Activated T-cell treated with anti-CD3 and anti-CD28 coated beads, Interleukin-2, amount 50 U/mL, for 48 hours (primary cell): ENCODE measurements at regions not wholly inside any gene's neighbourhood (a gene's known extent, or its start where the extent isn't known, plus 50 kb on each side); places are given as distances from the start of the nearest gene placed in this dataset.
"Not testable (repeated sequence)": the region's sequence is repeated elsewhere in the genome, so short reads cannot be mapped to it uniquely, and the experiment has no call there.

Experiments used
- DNase-seq, 2 experiments: peaks; one replicate each; pipeline ENCODE4 v3.0.0-alpha.2; 2020

DNA sequence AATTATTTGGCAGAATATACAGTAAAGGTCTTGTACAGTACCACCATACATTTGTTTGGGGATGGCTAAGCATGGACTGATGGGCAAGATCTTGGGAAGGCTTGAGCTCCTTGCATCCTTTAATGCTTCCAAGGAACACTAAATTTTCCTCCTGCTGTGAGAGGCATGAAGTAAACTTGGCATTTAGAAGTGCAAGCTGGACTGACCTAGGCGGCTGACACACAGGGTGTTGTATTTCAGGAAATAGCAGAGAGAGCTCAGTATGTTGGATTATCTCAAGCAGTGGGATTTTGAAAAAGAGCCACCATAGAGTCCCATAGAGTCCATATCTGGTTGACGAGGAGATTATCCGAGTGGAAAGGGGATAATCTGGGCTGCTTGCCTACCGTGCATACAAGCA, 2137.1 kb downstream of the TP53TG3F start:
- DNase-seq: no peak

GRCh38 chr16:35598696-35599332, 2139.4 kb downstream of the TP53TG3F start:
- DNase-seq: no peak

DNA sequence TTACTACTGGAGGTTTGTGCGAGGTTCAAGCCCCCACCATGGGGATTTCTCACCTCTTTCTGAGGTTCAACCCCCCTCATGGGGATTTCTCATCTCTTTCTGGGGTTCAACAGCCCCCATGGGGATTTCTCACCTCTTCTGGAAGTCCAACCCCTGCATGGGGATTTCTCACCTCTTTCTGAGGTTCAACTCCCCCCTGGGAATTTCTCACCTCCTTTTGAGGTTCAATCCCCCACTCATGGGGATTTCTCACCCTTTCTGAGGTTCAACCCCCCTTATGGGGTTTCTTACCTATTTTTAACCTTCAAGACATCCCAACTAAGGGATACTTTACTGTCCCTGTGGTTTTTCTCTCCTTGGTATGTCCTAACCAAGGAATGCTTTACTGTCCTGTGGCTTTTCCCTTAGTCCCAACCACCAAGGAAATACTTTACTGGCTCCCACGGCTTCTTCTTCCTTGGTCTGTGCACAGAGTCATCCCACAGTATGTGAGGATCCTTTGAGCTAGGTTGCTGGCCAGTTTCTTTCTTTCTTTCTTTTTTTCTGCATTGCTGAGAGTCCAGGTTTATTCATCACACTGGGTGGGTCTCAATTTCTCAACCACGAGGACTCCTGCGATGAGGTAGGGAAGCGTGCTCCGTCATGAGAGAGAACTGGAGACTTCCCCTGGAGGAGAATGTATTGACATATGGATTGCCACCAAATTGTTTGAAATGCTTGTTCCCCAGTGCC, 2140.2 kb downstream of the TP53TG3F start:
- DNase-seq: no peak

- DNase-seq: not testable (repeated sequence)
These were observed 2140.7 kb downstream of the TP53TG3F start for GRCh38 chr16:35600161-35600555.

DNA sequence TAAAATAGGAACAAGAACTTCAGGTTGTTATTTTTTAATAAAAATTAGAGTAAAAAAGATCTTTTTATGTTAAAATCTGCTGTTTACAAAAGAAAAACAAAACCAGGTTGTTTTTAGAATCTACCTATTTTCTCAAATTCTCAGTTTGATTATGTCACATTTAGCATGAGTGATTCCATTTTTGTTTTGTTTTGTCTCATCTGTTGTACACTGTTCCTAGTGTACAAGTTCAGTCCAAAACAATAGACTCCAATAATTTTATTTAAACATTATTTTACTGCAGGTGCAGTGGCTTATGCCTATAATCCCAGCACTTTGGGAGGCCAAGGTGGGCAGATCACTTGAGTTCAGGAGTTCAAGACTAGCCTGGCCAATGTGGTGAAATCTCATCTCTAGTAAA, 2142.7 kb downstream of the TP53TG3F start:
- DNase-seq: no peak

GRCh38 chr16:35603371-35603770, 2144.0 kb downstream of the TP53TG3F start:
- DNase-seq: not testable (repeated sequence)

DNA sequence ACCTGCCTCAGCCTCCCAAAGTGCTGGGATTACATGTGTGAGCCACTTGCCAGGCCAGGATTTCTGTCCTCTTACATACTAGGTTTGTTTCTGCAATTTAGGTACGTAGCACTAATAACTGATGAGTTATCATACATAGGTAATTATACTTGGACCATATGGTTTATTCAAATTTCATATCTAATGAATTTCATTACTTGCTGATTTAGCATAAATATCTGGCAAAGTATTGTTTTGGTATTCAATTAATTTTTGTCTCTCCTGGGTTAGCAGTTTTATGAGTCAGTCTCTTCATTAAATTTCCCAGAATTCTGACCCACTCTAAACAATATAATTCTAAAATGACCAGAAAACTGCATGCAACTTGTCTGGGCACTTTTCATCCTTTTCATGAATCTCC, 2146.5 kb downstream of the TP53TG3F start:
- no peak for DNase-seq

- DNase-seq: not testable (repeated sequence)
These were observed 2155.5 kb downstream of the TP53TG3F start for GRCh38 chr16:35614883-35615282.

GRCh38 chr16:35619176-35619575, 2159.8 kb downstream of the TP53TG3F start:
- not testable (repeated sequence) for DNase-seq

- DNase-seq: no peak
These were observed 2166.6 kb downstream of the TP53TG3F start for GRCh38 chr16:35626041-35626440.

GRCh38 chr16:35628976-35629375, 2169.6 kb downstream of the TP53TG3F start:
- DNase-seq: no peak

DNA sequence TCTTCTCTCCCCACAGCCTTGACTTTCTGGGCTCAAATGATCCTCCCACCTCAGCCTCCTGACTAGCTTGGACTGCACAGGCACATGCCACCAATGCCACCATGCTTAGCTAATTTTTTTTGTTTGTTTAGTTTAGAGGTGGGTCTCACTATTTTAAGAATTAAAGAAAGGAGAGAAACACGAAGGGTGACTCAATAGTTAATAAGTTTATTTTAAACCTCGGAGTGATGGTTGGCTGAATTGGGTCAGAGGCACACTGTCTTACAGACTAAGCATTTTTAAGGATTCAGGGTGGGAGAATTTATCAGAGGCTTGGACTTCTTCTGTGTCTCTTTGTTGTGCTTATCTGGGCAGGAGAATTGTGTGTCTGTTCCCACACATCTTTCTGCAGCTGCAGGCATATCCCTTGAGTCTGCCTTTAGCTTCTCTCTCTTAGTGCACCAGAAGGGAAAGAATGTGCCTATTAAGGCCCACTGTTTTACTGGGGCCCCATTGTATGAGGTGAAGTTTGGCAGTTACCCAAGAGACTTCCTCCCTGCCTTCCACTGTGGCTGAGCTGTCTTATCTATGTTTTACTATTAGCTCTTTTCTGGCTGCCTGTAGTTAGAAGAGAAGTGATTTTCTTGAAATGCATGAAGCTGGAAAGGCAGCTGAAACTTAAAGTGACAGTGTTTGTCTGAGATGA, 2172.0 kb downstream of the TP53TG3F start:
- DNase-seq: no peak

DNA sequence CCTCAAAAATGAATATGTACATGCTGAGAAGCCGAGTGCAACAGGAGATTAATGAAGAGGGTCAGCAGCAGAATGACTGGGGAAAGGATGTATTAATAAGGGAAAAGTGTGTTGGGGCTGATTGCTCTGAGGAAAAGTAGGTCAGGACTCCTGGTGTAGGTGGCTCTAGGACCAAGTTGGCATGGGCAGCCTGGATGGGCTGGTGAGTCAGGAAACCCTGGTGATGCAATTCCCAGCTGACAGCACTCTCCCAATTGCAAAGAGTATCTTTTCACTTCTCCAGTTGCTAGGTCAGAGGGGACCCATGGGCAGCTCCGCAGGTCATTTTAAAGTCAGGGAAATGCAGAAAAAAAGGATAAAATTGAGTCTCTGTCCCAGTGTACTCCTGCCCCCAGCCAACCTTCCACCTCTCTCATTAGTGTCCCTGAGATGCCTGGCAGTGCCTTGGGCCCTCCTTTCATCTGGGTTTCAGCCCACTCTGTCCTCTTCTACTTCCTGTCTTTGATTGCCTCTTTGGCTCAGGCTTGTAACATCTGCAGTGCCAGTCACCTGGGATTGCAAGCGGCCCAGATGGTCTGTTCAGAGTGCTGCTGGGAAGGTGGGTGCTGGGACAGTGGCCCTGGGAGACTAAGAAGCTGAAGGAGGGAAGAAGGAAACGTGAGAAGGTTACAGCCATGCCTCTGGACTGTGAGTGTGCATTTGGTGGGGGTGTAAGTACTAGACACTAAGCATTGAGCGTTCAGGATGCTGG, 2177.2 kb downstream of the TP53TG3F start:
- DNase-seq: no peak

DNA sequence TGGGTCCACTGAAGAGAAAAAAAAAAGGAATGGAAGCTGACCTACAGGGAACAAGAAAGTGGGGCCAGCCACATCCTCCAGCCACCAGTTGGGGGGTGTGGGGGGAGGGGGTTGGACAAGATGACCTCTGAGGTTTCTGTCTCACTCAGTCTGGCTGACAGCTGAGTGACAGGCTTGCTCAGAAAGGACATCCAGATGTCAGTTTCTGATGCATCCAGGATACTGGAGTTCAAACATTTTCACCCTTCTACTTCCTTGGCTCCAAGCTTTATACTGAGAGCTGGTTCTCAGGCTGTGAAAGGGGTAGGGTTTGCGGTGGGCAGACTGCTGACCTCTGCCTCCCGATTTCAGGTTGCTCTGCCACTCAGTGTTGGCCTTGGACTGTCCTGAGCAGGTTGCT, 2178.3 kb downstream of the TP53TG3F start:
- no peak for DNase-seq

- DNase-seq: no peak
These were observed 2180.1 kb downstream of the TP53TG3F start for GRCh38 chr16:35639233-35640205.

DNA sequence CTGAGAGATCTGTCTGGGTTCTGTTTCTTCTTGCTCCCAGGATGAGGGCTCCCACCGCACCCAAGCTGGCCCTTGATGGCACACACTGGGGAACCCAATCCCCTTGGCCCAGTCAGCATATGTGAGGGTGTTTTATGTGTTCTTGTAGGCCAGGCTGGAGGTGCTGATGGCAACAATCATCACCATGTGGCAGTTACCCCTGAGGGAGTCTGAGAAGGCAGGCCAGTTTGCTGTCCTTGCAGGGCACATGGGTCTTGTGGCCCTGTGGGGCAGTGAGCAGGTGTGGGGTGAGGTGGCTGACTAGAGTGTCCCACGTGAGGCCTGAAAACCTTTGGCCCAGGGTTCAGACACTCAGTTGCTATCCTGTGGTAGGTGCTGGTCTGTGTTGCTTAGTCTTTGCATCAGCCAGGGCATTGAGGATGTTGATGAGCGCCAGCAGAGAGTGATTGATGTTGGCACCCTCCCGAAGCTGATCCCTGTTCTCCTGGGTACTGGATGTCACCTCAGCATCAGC, 2183.0 kb downstream of the TP53TG3F start:
- no peak for DNase-seq

- no peak for DNase-seq
These were observed 2192.4 kb downstream of the TP53TG3F start for GRCh38 chr16:35651841-35652240.

DNA sequence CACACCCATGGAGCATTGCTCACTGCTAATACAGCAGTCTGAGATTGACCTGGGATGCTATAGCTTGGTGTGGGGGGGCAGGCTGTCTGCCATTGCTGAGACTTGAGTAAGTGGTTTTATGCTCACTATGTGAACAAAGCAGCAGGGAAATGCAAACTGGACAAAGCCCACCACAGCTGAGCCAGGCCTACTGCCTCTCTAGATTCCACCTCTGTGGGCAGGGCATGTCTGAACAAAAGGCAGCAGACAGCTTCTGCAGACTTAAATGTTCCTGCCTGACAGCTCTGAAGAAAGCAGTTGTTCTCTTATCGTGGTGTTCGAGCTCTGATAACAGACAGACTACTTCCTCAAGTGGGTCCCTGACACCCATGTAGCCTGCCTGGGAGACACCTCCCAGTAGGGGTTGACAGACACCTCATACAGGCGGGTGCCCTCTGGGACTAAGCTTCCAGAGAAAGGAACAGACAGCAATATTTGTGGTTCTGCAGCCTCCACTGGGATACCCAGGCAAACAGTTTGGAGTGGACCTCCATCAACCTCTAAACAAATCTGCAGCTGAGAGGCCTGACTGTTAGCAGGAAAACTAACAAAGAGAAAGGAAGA, 2204.8 kb downstream of the TP53TG3F start:
- DNase-seq: no peak

DNA sequence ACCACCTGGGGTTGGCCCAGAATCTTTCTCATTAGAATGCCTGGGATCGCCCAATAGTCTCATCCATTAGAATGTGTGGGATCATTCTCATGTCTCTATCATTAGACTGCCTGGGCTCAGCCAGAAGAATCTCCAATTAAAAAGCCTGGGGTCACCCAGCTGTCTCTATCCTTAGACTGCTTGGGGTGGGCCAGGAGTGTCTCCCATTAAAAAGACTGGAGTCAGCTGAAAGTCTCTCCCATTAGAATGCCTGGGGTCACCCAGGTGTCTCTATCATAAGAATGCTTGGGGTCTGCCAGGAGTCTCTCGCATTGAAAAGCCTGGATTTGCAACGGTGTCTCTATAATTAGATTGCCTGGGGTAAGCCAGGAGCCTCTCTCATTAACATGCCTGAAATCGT, 2225.7 kb downstream of the TP53TG3F start:
- no peak for DNase-seq

DNA sequence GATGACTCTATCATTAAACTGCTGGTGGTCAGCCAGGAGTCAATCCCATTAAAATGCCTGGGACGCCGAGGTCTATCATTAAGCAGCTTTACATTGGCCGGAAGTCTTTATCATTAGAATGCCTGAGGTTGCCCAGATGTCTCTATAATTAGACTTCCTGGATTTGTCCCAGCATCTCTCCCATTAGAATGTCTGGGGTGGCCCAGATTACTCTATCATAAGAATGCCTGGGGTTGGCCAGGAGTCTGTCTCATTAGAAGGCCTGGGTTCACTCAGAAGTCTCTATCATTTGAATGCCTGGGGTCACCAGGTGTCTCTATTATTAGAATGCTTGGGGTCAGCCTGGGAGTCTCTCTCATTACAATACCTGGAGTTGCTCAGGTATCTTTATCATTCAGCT, 2227.2 kb downstream of the TP53TG3F start:
- DNase-seq: no peak

- no peak for DNase-seq
These were observed 2227.7 kb downstream of the TP53TG3F start for GRCh38 chr16:35687071-35687470.
